Activated T-cell treated with anti-CD3 and anti-CD28 coated beads, Interleukin-2, amount 50 U/mL, for 24 hours (primary cell): ENCODE measurements at regions not wholly inside any gene's neighbourhood (a gene's known extent, or its start where the extent isn't known, plus 50 kb on each side); places are given as distances from the start of the nearest gene placed in this dataset.
A peak's percentile ranks its signal among the peaks of the same experiment; 100 is the strongest.
"Not testable (repeated sequence)": the region's sequence is repeated elsewhere in the genome, so short reads cannot be mapped to it uniquely, and the experiment has no call there.

Source experiments
- DNase-seq: peaks from one replicate; pipeline ENCODE4 v3.0.0-alpha.2; 2020
- H3K27ac Mint-ChIP-seq: 2 replicates; pipeline ENCODE4 v1.8.0; 2020; ENCODE audit warnings: mild to moderate bottlenecking, mixed read lengths
- H3K27me3 Mint-ChIP-seq: 2 replicates; pipeline ENCODE4 v1.8.0; 2020; ENCODE audit warnings: mixed read lengths
- H3K36me3 Mint-ChIP-seq: 2 replicates; pipeline ENCODE4 v1.8.0; 2020; ENCODE audit warnings: low read depth, mixed read lengths
- H3K4me1 Mint-ChIP-seq: 2 replicates; pipeline ENCODE4 v1.8.0; 2020; ENCODE audit warnings: low read depth, mixed read lengths
- H3K4me3 Mint-ChIP-seq: 2 replicates; pipeline ENCODE4 v1.8.0; 2020; ENCODE audit warnings: mild to moderate bottlenecking, moderate library complexity, mixed read lengths
- H3K9me3 Mint-ChIP-seq: 2 replicates; pipeline ENCODE4 v1.8.0; 2020; ENCODE audit warnings: mixed read lengths

DNA sequence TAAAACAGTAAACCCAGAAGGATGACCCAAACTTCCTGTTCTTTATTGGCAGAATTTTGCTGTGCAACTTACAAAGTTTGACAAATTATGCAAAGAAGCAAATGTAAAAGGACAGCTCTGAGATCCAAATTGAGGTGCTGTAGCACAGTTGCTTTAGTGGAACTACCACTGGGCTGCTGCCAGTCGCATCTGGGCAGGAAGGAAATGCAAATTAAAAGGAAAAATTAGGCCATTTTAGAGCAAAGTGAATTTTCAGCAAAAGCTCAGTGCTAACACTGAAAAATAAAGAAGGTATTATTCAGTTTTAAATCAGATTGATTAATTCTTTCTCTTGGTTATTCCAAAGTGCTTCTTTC lies 104.5 kb downstream of the ZMAT3 start:
- no peak for DNase-seq

DNA sequence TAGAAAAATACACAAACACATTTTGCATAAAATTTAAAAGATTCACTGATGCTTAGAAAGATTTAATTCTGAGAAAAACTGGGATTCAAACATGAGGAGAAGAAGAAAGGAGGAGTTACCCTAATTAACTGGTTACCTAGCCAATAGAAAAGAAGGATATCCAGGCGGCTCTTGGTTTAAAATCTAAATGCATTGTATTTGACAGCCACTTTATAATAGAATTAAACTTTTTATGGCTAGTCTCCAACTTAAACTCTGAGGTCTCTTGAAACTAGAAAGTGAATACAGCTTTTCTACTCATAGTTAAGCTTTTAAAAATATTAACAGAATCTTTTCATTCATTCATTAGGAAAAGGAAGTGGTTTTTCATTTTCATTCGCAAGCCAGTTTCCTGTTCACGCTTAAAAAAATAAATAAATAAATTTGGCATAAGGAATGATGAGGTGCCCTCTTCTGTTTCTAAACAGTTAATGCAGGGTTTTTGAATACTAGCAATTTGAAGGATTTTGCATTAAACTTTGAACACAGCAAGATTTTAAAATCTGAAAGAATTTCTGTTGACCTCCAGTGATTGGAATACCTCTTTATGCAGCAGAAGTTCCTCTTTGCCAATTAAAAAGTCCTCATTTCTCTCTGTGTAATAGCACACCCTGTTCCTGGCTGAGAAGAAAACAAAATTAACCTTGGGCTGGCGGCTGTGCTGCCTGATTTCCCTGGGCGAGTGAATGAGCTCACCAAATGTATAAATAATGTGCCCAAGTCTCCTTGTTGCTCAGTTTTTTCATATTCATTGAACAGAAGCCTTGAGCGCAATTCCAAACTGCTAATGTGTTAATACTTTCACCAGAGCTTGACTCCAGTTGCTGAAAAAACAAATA lies 105.1 kb downstream of the ZMAT3 start:
- no peak overlapping the region for H3K27ac Mint-ChIP-seq
- no peak overlapping the region for H3K4me3 Mint-ChIP-seq

More for the DNA sequence above, 104.5 kb downstream of the ZMAT3 start:
- Mint-ChIP-seq H3K4me3 (no peak overlapping the region), H3K27ac (no peak overlapping the region), H3K36me3 (no peaks in the 10 kb centered on the region), H3K27me3 (no peaks in the 10 kb centered on the region), H3K4me1 (peaks cover 14% of the 10 kb centered on the region), H3K9me3 (no peaks in the 10 kb centered on the region)

DNA sequence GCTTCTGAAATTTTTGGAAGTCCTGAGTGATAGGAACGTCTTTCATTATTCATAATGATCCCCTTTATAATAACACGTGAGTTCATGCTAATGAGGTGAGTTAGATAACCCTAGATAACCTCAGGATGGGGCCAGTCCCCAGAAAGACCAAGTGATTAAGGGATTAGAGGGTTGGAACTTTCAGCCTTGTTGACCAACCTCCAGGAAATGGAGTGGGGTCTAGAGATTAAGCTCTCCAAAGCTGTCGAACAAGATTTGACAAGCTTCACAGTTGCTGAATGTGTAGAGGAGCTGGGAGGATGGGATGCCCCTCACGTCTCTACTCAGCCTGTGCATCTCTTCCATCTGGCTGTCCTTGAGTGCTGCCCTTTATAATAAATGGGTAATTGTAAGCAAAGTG lies 107.1 kb downstream of the ZMAT3 start:
- H3K36me3 Mint-ChIP-seq: peaks cover 5% of the 10 kb centered on the region
- H3K27me3 Mint-ChIP-seq: no peaks in the 10 kb centered on the region
- no peak for DNase-seq
- H3K27ac Mint-ChIP-seq: no peak overlapping the region
- H3K4me3 Mint-ChIP-seq: no peak overlapping the region
- H3K9me3 Mint-ChIP-seq: no peaks in the 10 kb centered on the region
- peaks cover 14% of the 10 kb centered on the region for H3K4me1 Mint-ChIP-seq

More for the DNA sequence above, 105.1 kb downstream of the ZMAT3 start:
- Mint-ChIP-seq H3K27me3 (no peaks in the 10 kb centered on the region), H3K4me1 (peaks cover 14% of the 10 kb centered on the region), H3K36me3 (no peaks in the 10 kb centered on the region), H3K9me3 (no peaks in the 10 kb centered on the region)
- DNase-seq: no peak

DNA sequence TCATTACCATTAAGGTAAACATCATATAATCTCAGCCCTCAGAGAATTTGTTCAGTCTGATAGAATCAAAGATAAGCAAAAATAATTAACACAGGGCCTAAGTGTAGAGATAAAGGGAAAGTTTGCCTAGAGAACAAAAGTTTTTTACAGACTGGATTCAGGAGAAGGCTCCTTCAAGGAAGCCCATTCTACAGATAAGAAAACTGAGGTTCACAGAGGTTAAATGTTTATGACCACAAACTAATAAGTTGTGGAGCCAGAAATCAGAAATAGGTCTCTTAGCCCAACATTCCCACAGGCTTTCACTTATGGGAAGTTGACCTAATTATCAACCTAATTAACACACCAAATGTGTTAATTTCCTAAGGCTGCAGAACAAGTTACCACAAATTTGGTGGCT lies 110.7 kb downstream of the ZMAT3 start:
- DNase-seq: no peak
- Mint-ChIP-seq H3K36me3 (peaks cover 8% of the 10 kb centered on the region), H3K27ac (no peak overlapping the region), H3K9me3 (no peaks in the 10 kb centered on the region), H3K4me3 (no peak overlapping the region), H3K27me3 (no peaks in the 10 kb centered on the region), H3K4me1 (no peaks in the 10 kb centered on the region)

DNA sequence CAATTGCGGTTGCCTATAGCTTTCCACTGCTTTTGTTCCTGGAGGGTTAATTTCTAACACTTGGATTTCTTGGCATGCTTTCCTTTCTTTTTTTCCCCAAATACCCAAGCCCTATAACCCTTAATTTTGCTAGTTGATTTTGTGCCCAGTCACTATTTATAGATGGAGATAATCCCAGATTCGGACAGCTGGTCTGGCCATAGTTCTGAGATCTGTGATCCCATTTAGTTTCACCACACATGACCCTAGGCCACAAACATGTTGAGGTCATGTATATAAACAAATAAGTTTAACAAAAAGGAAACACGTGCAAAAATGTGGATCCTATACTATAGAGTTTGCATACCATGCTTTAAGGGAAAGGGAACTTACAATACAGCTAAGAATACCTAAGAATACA lies 111.4 kb downstream of the ZMAT3 start:
- H3K36me3 Mint-ChIP-seq: peaks cover 8% of the 10 kb centered on the region
- no peak for DNase-seq
- H3K27me3 Mint-ChIP-seq: no peaks in the 10 kb centered on the region
- H3K4me3 Mint-ChIP-seq: no peak overlapping the region
- no peak overlapping the region for H3K27ac Mint-ChIP-seq
- H3K9me3 Mint-ChIP-seq: no peaks in the 10 kb centered on the region
- H3K4me1 Mint-ChIP-seq: no peaks in the 10 kb centered on the region

DNA sequence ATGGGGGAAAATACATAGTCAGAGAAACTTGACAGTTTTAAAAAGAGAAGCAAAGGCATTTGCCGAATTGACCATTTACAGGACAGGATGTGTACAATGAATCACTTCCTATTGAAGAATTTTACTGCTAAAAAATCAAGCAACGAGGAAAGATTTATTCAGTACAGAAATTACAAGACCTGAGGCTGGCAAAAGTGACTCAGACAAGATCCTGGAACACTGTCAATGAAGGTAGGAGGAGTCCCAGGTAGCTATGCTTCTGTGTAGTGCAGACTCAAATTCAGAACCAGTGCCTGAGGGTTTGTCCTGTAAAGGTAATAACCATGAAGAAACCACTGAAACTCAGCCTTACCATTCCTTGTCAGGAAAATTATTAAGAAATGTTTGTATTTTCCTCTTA lies 120.9 kb downstream of the ZMAT3 start:
- peaks cover 17% of the 10 kb centered on the region for H3K9me3 Mint-ChIP-seq
- DNase-seq: no peak

DNA sequence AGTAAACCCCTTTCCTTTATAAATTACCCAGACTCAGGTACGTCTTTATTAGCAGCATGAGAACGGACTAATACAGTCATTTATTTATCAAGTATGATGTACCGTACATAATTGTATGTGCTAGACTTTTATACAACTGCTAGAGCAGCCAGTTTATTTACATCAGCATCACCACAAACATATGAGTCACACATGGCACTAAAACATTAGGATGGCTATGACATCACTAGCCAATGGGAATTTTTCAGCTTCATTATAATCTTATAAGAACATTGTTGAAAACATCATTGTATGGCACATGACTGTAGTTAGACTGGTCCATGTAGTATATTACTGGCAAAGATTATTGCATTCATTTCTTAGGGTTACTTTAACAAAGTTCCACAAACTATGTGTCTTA lies 121.7 kb downstream of the ZMAT3 start:
- Mint-ChIP-seq H3K27me3 (peaks cover 4% of the 10 kb centered on the region), H3K9me3 (peaks cover 23% of the 10 kb centered on the region), H3K27ac (no peak overlapping the region), H3K4me1 (peaks cover 9% of the 10 kb centered on the region), H3K36me3 (no peaks in the 10 kb centered on the region), H3K4me3 (no peak overlapping the region)
- DNase-seq: no peak

More for the DNA sequence above, 120.9 kb downstream of the ZMAT3 start:
- H3K36me3 Mint-ChIP-seq: no peaks in the 10 kb centered on the region
- peak overlapping the region; percentile 38 for H3K27ac Mint-ChIP-seq
- H3K27me3 Mint-ChIP-seq: peaks cover 4% of the 10 kb centered on the region
- peaks cover 9% of the 10 kb centered on the region for H3K4me1 Mint-ChIP-seq
- no peak overlapping the region for H3K4me3 Mint-ChIP-seq

DNA sequence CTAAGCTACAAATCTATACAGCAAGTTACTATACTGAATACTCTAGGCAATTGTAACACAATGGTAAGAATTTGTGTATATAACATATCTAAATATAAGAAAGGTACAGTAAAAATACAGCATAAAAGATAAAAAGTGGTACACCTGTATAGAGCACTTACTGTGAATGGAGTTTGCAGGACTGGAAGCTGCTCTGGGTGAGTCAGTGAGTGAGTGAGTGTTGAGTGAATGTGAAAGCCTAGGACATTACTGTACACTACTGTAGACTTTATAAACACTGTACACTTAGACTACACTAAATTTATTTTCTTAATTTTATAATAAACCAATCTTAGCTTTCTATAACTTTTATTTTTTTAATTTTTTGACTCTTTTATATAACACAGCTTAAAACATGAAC lies 123.1 kb downstream of the ZMAT3 start:
- Mint-ChIP-seq H3K27ac (no peak overlapping the region), H3K4me1 (peaks cover 9% of the 10 kb centered on the region)
- DNase-seq: no peak

DNA sequence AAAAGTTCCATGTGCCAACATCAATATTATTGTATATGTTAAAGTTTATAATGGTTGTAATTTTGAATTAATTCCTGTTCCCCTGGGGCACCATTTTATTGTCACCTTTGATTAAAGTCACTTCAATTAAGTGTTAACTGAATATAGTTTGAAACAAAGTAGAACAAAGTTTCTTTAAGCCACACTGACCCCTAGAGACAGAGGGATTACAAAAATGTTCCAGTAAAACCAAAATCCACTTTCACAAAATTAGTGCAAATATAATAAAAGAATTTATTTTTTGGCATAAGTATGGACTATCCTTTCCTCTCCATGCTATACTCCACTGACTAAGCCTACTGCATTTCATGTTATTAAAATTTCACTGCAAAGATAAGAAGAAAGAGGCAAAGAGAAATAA lies 123.9 kb downstream of the ZMAT3 start:
- Mint-ChIP-seq H3K4me3 (no peak overlapping the region), H3K27me3 (peaks cover 8% of the 10 kb centered on the region), H3K27ac (no peak overlapping the region), H3K4me1 (peaks cover 9% of the 10 kb centered on the region), H3K36me3 (no peaks in the 10 kb centered on the region), H3K9me3 (peaks cover 41% of the 10 kb centered on the region)
- no peak for DNase-seq

More for the DNA sequence above, 123.1 kb downstream of the ZMAT3 start:
- no peaks in the 10 kb centered on the region for H3K36me3 Mint-ChIP-seq
- peaks cover 8% of the 10 kb centered on the region for H3K27me3 Mint-ChIP-seq
- H3K4me3 Mint-ChIP-seq: no peak overlapping the region
- peaks cover 37% of the 10 kb centered on the region for H3K9me3 Mint-ChIP-seq

DNA sequence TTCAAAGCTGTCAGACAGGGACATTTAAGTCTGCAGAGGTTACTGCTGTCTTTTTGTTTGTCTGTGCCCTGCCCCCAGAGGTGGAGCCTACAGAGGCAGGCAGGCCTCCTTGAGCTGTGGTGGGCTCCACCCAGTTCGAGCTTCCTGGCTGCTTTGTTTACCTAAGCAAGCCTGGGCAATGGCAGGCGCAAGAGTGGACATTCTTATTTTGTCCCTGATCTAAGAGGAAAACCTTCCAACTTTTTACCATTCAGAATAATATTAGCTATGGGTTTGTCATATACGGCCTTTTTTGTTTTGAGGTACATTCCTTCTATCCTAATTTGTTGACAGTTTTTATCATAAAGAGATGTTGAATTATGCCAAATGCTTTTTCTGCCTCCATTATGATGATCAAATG lies 129.3 kb downstream of the ZMAT3 start:
- H3K4me3 Mint-ChIP-seq, H3K27me3 Mint-ChIP-seq, H3K36me3 Mint-ChIP-seq, H3K27ac Mint-ChIP-seq, DNase-seq, H3K4me1 Mint-ChIP-seq: not testable (repeated sequence)
- peaks cover 43% of the 10 kb centered on the region for H3K9me3 Mint-ChIP-seq

DNA sequence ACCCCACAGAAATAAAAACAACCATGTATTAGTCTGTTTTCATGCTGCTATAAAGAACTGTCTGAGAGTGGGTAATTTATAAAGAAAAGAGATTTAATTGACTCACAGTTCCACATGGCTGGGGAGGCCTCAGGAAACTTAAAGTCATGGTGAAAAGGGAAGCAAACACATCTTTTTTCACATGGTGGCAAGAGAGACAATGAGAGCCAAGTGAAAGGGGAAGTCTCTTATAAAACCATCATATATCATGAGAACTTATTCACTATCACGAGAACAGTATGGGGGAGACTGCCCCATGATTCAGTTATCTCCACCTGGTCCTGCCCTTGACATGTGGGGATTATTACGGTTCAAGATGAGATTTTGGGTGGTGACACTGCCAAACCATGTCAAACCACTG lies 141.5 kb downstream of the ZMAT3 start:
- Mint-ChIP-seq H3K9me3 (peaks cover 62% of the 10 kb centered on the region), H3K27ac (no peak overlapping the region), H3K4me3 (no peak overlapping the region), H3K27me3 (no peaks in the 10 kb centered on the region), H3K36me3 (no peaks in the 10 kb centered on the region), H3K4me1 (no peaks in the 10 kb centered on the region)
- no peak for DNase-seq

DNA sequence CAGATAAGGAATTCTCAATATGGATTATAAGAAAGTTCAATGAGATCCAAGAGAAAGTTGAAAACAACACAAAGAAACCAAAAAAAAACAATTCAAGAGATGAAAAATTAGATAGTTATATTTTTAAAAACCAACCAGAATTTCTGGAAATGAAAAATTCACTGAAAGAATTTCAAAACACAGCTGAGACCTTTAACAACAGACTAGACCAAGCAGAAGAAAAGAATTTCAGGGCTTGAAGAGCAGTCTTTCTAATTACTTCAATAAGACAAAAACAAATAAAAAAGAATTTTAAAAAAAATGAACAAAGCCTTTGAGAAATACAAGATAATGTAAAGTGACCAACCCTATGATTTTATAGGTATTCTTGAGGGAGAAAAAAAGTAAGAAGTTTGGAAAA lies 155.4 kb downstream of the ZMAT3 start:
- no peaks in the 10 kb centered on the region for H3K4me1 Mint-ChIP-seq
- H3K27me3 Mint-ChIP-seq: no peaks in the 10 kb centered on the region
- no peak for DNase-seq
- H3K4me3 Mint-ChIP-seq: no peak overlapping the region
- no peak overlapping the region for H3K27ac Mint-ChIP-seq
- peaks cover 20% of the 10 kb centered on the region for H3K9me3 Mint-ChIP-seq
- H3K36me3 Mint-ChIP-seq: no peaks in the 10 kb centered on the region

DNA sequence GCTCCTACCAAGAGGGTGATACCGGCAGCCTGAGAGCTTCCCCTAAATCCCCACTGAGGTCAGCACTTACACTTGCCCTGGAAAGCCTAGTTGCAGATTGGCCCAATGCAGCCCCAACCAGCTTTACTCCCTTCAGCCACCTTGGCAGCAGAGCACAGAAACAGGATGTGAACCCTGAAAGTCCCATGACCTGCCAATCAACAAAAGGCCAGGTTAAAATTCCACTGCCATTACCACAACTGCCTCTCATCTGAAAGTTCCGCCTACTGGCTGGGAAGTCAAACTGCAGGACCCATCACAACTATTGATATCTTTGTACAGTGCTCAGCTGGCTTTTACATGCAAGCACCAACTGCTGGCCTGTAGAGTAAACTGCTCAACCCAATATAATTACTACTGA lies 156.2 kb downstream of the ZMAT3 start:
- Mint-ChIP-seq H3K4me1 (no peaks in the 10 kb centered on the region), H3K4me3 (no peak overlapping the region), H3K27ac (no peak overlapping the region), H3K27me3 (no peaks in the 10 kb centered on the region), H3K9me3 (peaks cover 20% of the 10 kb centered on the region), H3K36me3 (no peaks in the 10 kb centered on the region)
- no peak for DNase-seq

DNA sequence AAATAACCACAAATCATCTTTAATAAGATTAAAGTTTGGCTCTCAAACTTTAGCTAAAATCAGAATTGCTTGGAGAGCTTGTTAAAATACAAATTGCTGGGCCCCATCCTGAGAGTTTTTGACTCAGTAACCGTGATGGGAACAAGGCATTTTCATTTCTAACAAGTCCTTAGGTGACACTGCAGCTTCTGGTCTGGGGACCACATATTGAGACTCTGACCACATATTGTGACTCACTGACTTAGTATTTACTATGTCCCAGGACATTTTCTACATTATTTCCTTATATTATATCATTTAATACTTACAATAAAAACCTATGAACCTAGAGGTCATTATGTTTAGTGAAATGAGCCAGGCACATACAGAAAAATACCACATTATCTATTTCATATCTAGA lies 164.5 kb downstream of the ZMAT3 start:
- Mint-ChIP-seq H3K27ac (no peak overlapping the region), H3K4me1 (no peaks in the 10 kb centered on the region), H3K27me3 (no peaks in the 10 kb centered on the region), H3K9me3 (no peaks in the 10 kb centered on the region), H3K36me3 (no peaks in the 10 kb centered on the region), H3K4me3 (no peak overlapping the region)
- DNase-seq: no peak

DNA sequence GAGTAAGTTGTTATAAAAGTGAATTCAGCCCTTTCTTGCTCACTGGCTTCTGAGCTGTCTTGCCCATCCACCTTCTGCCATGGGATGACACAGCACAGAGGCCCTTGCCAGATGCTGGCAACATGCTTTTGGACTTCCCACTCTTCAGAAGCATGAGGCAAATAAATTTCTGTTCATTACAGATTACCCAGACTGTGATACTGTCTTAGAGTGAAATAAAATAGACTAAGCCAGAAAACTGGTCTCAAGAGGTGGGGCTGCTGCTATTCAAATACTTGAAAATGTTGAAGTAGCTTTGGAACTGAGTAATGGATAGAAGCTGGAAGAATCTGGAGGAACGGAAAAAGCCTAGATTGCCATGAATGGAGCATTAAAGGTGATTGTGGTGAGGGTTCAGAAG lies 170.4 kb downstream of the ZMAT3 start:
- no peak for DNase-seq
- no peaks in the 10 kb centered on the region for H3K36me3 Mint-ChIP-seq
- H3K4me1 Mint-ChIP-seq: no peaks in the 10 kb centered on the region
- H3K27me3 Mint-ChIP-seq: no peaks in the 10 kb centered on the region
- H3K9me3 Mint-ChIP-seq: no peaks in the 10 kb centered on the region
- H3K27ac Mint-ChIP-seq: no peak overlapping the region
- no peak overlapping the region for H3K4me3 Mint-ChIP-seq
